Right ventricle myocardium inferior (tissue), 1 donor: ENCODE measurements at regions not wholly inside any gene's neighbourhood (a gene's known extent, or its start where the extent isn't known, plus 50 kb on each side); places are given as distances from the start of the nearest gene placed in this dataset.
A peak's percentile ranks its signal among the peaks of the same experiment; 100 is the strongest.
"Not testable (repeated sequence)": the region's sequence is repeated elsewhere in the genome, so short reads cannot be mapped to it uniquely, and the experiment has no call there.

Experiments
- ATAC-seq: fragments of 200-7000 bp; cut with Tn5 transposase; one replicate; pipeline ENCODE4 v1.9.1; 2020; ENCODE audit warnings: mild to moderate bottlenecking, moderate library complexity
- DNase-seq: peaks from one replicate; pipeline ENCODE4 v3.0.0; 2021; ENCODE audit errors: missing footprints
- intact Hi-C: fragments of 100-400 bp; cut with DNase I; formaldehyde crosslinking; loops from one replicate; pipeline ENCODE4 v1.11.0; 2022
- donor health status: DM: no; HTN: yes; CAD: no; lungs with severe emphysema.

GRCh38 chr15:26298010-26298658 is 435.0 kb upstream of the ATP10A start:
- intact Hi-C loops, result no loop called here
- ATAC-seq (no peak), DNase-seq (no peak)

- ATAC-seq, result no peak
- no peak for DNase-seq
- intact Hi-C loops, result no loop called here
Measured at GRCh38 chr15:26295336-26296085, 432.4 kb upstream of the ATP10A start.

- peak; percentile 95 for ATAC-seq
- DNase-seq, result peak; percentile 75
- intact Hi-C loops, result no loop called here
Measured at GRCh38 chr15:26294059-26294689, 431.0 kb upstream of the ATP10A start.

- intact Hi-C loops, result no loop called here
- no peak for DNase-seq
- ATAC-seq, result no peak
Measured at GRCh38 chr15:26287381-26287780, 424.3 kb upstream of the ATP10A start.

GRCh38 chr15:26280281-26280680 is 417.2 kb upstream of the ATP10A start:
- DNase-seq, result no peak
- intact Hi-C loops, result no loop called here
- no peak for ATAC-seq

GRCh38 chr15:26261966-26262365 is 398.8 kb upstream of the ATP10A start:
- intact Hi-C loops, result no loop called here
- DNase-seq (no peak), ATAC-seq (peak; percentile 91)

GRCh38 chr15:26261413-26261812 is 398.3 kb upstream of the ATP10A start:
- ATAC-seq, result peak; percentile 94
- intact Hi-C loops, result no loop called here

GRCh38 chr15:26260517-26261133 is 397.5 kb upstream of the ATP10A start:
- DNase-seq (no peak), ATAC-seq (no peak)
- intact Hi-C loops, result no loop called here

More at GRCh38 chr15:26261413-26261812, 398.3 kb upstream of the ATP10A start:
- DNase-seq, result peak; percentile 73

- intact Hi-C loops, result loop anchor here (10.0 kb wide), 1 partner anchor 55 kb away; no protein-coding TSS in a partner anchor
- DNase-seq (no peak), ATAC-seq (no peak)
Measured at GRCh38 chr15:26259581-26259980, 396.5 kb upstream of the ATP10A start.

GRCh38 chr15:26244782-26245181 is 381.7 kb upstream of the ATP10A start:
- intact Hi-C loops, DNase-seq: not testable (repeated sequence)

GRCh38 chr15:26243382-26243781 is 380.3 kb upstream of the ATP10A start:
- ATAC-seq (no peak), DNase-seq (no peak)
- intact Hi-C loops, result no loop called here

More at GRCh38 chr15:26244782-26245181, 381.7 kb upstream of the ATP10A start:
- ATAC-seq, result not testable (repeated sequence)

- no peak for ATAC-seq
- no peak for DNase-seq
- intact Hi-C loops, result no loop called here
Measured at GRCh38 chr15:26242565-26243071, 379.5 kb upstream of the ATP10A start.

GRCh38 chr15:26235864-26236263 is 372.7 kb upstream of the ATP10A start:
- no peak for DNase-seq
- no peak for ATAC-seq
- intact Hi-C loops, result no loop called here

- no peak for ATAC-seq
- intact Hi-C loops, result no loop called here
- DNase-seq, result no peak
Measured at GRCh38 chr15:26234976-26235767, 372.0 kb upstream of the ATP10A start.

- DNase-seq (no peak), ATAC-seq (no peak)
- intact Hi-C loops, result no loop called here
Measured at GRCh38 chr15:26232691-26233090, 369.6 kb upstream of the ATP10A start.

- intact Hi-C loops, result no loop called here
- DNase-seq (no peak), ATAC-seq (no peak)
Measured at GRCh38 chr15:26231096-26231495, 368.0 kb upstream of the ATP10A start.

GRCh38 chr15:26224266-26224665 is 361.1 kb upstream of the ATP10A start:
- DNase-seq (no peak), ATAC-seq (no peak)
- intact Hi-C loops, result no loop called here

- DNase-seq (no peak), ATAC-seq (no peak)
- intact Hi-C loops, result no loop called here
Measured at GRCh38 chr15:26223720-26224119, 360.6 kb upstream of the ATP10A start.

- DNase-seq, result no peak
- intact Hi-C loops, result no loop called here
- ATAC-seq, result no peak
Measured at GRCh38 chr15:26222781-26223180, 359.7 kb upstream of the ATP10A start.
